GM12878 (cell line): ENCODE measurements at regions not wholly inside any gene's neighbourhood (a gene's known extent, or its start where the extent isn't known, plus 50 kb on each side); places are given as distances from the start of the nearest gene placed in this dataset.

ENCODE experiments used
- ATAC-seq: fragments of 200-7000 bp; cut with Tn5 transposase; 3 replicates; pipeline ENCODE4 v1.9.1; 2020; ENCODE audit warnings: mild to moderate bottlenecking, moderate library complexity
- BruUV-seq: library from RNA; stranded (reverse); fragments of 400-500 nt; replicated peaks from 2 replicates; lab custom pipeline; 2021; lab: Mats Ljungman, UMichigan
- CTCF ChIA-PET: fragments of 300-600 bp; sonication (Branson Sonifier 250); formaldehyde crosslinking; extraction: SDS; loops from one replicate; lab custom pipeline; 2021; ENCODE audit warnings: inconsistent platforms; lab: Yijun Ruan, JAX
- POLR2A ChIA-PET: fragments of 350-600 bp; formaldehyde crosslinking; extraction: SDS; loops from one replicate; lab custom pipeline; 2021; ENCODE audit warnings: inconsistent platforms; lab: Charles Lee
- RAD21 ChIA-PET: fragments of 300-600 bp; sonication (Branson Sonifier 250); formaldehyde crosslinking; loops from one replicate; lab custom pipeline; 2023; ENCODE audit warnings: antibody characterized with exemption; ENCODE audit not compliant: unreplicated experiment; lab: Charles Lee
- SMC1A ChIA-PET: fragments of 300-600 bp; sonication (Branson Sonifier 250); formaldehyde crosslinking; loops from one replicate; lab custom pipeline; 2023; ENCODE audit not compliant: unreplicated experiment, uncharacterized antibody; lab: Charles Lee
- DNase-seq: peaks from one replicate; pipeline ENCODE4 v3.0.0-alpha.2; 2011; ENCODE audit warnings: low read depth, low spot score
- FAIRE-seq: peaks from 3 replicates; lab custom pipeline; 2011; peaks lifted over from hg19 to GRCh38; lab: Jason Lieb, UNC
- H2AFZ ChIP-seq: 2 replicates; pipeline ENCODE4 v1.6.0; 2011; ENCODE audit warnings: low read depth, low read length, control low read depth; ENCODE audit not compliant: control insufficient read depth
- H3K27ac ChIP-seq: 2 replicates; pipeline ENCODE4 v1.5.1; 2011; ENCODE audit warnings: control low read depth; ENCODE audit not compliant: control insufficient read depth, insufficient read depth
- H3K27me3 ChIP-seq, 2 experiments: replicated peaks in 1 of 2; 2 replicates each; pipeline versions ENCODE4 v1.6.0 to v1.6.1; 2011; ENCODE audit warnings: low read length in 1 of 2; ENCODE audit not compliant: control insufficient read depth in 2 of 2, insufficient read depth in 2 of 2
- H3K36me3 ChIP-seq, 2 experiments: 2 replicates each; pipeline ENCODE4 v1.5.1; 2011; ENCODE audit warnings: low read length in 1 of 2; ENCODE audit not compliant: control insufficient read depth in 2 of 2, insufficient read depth in 2 of 2
- H3K4me1 ChIP-seq: 2 replicates; pipeline ENCODE4 v1.6.1; 2011; ENCODE audit warnings: mild to moderate bottlenecking, low read length, moderate library complexity, mixed read lengths; ENCODE audit not compliant: control insufficient read depth, insufficient read depth
- H3K4me2 ChIP-seq: 2 replicates; pipeline ENCODE4 v1.6.0; 2011; ENCODE audit warnings: control low read depth; ENCODE audit not compliant: control insufficient read depth, insufficient read depth
- H3K4me3 ChIP-seq: fragments of 200-600 bp; sonication (generic); 2 replicates; pipeline ENCODE4 v1.5.1; 2016
- H3K79me2 ChIP-seq: 2 replicates; pipeline ENCODE4 v1.6.0; 2011; ENCODE audit warnings: low read length; ENCODE audit not compliant: control insufficient read depth, insufficient read depth
- H3K9ac ChIP-seq: 2 replicates; pipeline ENCODE4 v1.8.0; 2011; ENCODE audit warnings: low read length, control low read depth, mixed read lengths; ENCODE audit not compliant: control insufficient read depth, insufficient read depth
- H3K9me3 ChIP-seq: replicated peaks from 3 replicates; pipeline ENCODE4 v1.5.1; 2011; ENCODE audit warnings: mild to moderate bottlenecking, low read length; ENCODE audit not compliant: control insufficient read depth, insufficient read depth
- H4K20me1 ChIP-seq: 2 replicates; pipeline ENCODE4 v1.6.0; 2011; ENCODE audit not compliant: control insufficient read depth, insufficient read depth
- HDAC6 ChIP-seq: fragments of 200-600 bp; sonication (generic); IDR thresholded peaks from one replicate; pipeline ENCODE4 v1.8.0; 2017; ENCODE audit warnings: antibody characterized with exemption; ENCODE audit not compliant: unreplicated experiment
- HDGF ChIP-seq: fragments of 450-650 bp; IDR thresholded peaks from 2 replicates; pipeline ENCODE4 v1.6.1; 2016; ENCODE audit warnings: antibody characterized with exemption
- IKZF1 ChIP-seq: fragments of 450-650 bp; conservative IDR thresholded peaks from 2 replicates; pipeline ENCODE4 v1.6.1; 2017; ENCODE audit warnings: antibody characterized with exemption, mild to moderate bottlenecking
- MXI1 ChIP-seq: fragments of 150-350 bp; IDR thresholded peaks from 2 replicates; pipeline ENCODE4 v1.6.1; 2011; ENCODE audit warnings: low read depth, mild to moderate bottlenecking, inconsistent platforms, low read length, improper control_type of control experiment
- MYC ChIP-seq: IDR thresholded peaks from 2 replicates; pipeline ENCODE4 v1.6.1; 2011; ENCODE audit warnings: mild to moderate bottlenecking, low read length, moderate library complexity, inconsistent platforms; ENCODE audit not compliant: insufficient read depth, insufficient replicate concordance, insufficient read length, severe bottlenecking
- RB1 ChIP-seq: fragments of 450-650 bp; formaldehyde crosslinking; IDR thresholded peaks from 2 replicates; pipeline ENCODE4 v1.6.1; 2017; ENCODE audit warnings: mild to moderate bottlenecking, borderline replicate concordance
- RCOR1 ChIP-seq: conservative IDR thresholded peaks from 2 replicates; pipeline ENCODE4 v1.6.1; 2012; ENCODE audit warnings: low read depth, low read length, improper control_type of control experiment
- SIN3A ChIP-seq: IDR thresholded peaks from 2 replicates; pipeline ENCODE4 v1.6.1; 2012; ENCODE audit warnings: low read depth, low read length, improper control_type of control experiment
- WRNIP1 ChIP-seq: IDR thresholded peaks from 2 replicates; pipeline ENCODE4 v1.6.1; 2011; ENCODE audit warnings: low read depth, low read length, improper control_type of control experiment, borderline replicate concordance
- YBX1 ChIP-seq: fragments of 450-650 bp; IDR thresholded peaks from 2 replicates; pipeline ENCODE4 v1.6.1; 2016; ENCODE audit warnings: antibody characterized with exemption
- WGBS: methylation state at CpG from one replicate; pipeline ENCODE4 v1.1.6; 2016; ENCODE audit warnings: low lambda C conversion rate; ENCODE audit not compliant: insufficient replicate concordance, insufficient coverage; ENCODE audit errors: missing lambda C conversion rate; 5-methylcytosine and 5-hydroxymethylcytosine counted together
- in situ Hi-C: fragments of 300-500 bp; cut with MboI; formaldehyde crosslinking; loops from 9 replicates; pipeline ENCODE4 v1.14.3; 2018; ENCODE audit warnings: mixed read lengths
- intact Hi-C: fragments of 100-400 bp; cut with micrococcal nuclease; formaldehyde crosslinking; loops from one replicate; pipeline ENCODE4 v1.14.2; 2022; ENCODE audit not compliant: unreplicated experiment
- TF ChIP-seq, protein P1 (sequence below): fragments of 450-650 bp; formaldehyde crosslinking; IDR thresholded peaks from 2 replicates; pipeline ENCODE4 v1.4.0; 2022; ENCODE audit warnings: mild to moderate bottlenecking, moderate library complexity

DNA sequence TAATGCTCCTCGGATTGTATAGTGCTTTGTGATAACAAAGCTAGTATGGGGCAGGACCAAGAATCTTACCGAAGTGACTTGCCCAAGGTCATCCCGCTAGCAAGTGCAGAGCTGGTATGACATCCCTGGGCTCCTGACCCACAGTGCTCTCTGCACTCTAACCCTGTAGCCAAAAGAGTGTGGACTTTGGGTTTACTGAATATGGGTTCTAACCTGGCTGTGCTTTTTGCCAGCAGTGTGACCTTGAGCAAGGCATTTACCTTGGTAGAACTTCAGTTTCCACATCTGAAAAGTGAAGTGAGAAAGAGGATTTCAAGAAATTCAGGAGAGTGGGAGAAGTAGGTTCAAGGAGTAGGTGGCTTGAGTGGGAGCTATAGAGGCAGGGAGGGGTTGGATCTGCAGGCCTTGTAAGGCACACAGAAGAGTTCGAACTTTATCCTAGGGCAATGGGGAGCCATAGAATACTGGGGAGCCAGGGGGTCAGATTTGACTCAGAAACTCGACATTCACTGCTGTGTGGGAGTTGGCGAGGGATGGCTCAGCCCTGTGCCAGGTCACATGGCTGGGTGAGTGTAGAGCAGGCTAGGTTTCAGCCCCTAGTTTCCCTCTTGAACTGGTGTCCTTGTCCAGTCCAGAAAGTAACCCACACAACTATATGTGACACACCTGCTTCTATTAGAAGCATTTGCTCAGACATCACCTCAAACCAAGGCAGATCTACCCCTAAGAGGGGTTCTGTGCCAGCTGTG, 91.9 kb downstream of the RPLP1 start:
- H3K4me1 ChIP-seq, result no peaks in the 10 kb centered on the region
- H3K27ac ChIP-seq, result no peak overlapping the region
- WGBS, result 28% methylated on average over 6 of the region's 6 CpGs
- H4K20me1 ChIP-seq, result no peaks in the 10 kb centered on the region
- H3K4me3 ChIP-seq, result no peak overlapping the region
- DNase-seq (no peak), FAIRE-seq (no peak), ATAC-seq (no peak)
- no peak for TF ChIP-seq RB1
- peaks cover 0 to 5% of the 10 kb centered on the region in 2 experiments; a peak in 2 of 4 replicates for H3K27me3 ChIP-seq
- H3K36me3 ChIP-seq, result no peaks in the 10 kb centered on the region
- RAD21 ChIA-PET, result no interaction called here
- H3K9ac ChIP-seq, result no peak overlapping the region
- H2AFZ ChIP-seq, result no peak overlapping the region
- no peaks in the 10 kb centered on the region for H3K9me3 ChIP-seq
- SMC1A ChIA-PET, result no interaction called here
- in situ Hi-C loops, result no loop called here
- POLR2A ChIA-PET, result no interaction called here
- no peak overlapping the region for H3K4me2 ChIP-seq
- CTCF ChIA-PET, result no interaction called here
- BruUV-seq, result no TSS peak
- intact Hi-C loops, result no loop called here
- no peaks in the 10 kb centered on the region for H3K79me2 ChIP-seq

DNA sequence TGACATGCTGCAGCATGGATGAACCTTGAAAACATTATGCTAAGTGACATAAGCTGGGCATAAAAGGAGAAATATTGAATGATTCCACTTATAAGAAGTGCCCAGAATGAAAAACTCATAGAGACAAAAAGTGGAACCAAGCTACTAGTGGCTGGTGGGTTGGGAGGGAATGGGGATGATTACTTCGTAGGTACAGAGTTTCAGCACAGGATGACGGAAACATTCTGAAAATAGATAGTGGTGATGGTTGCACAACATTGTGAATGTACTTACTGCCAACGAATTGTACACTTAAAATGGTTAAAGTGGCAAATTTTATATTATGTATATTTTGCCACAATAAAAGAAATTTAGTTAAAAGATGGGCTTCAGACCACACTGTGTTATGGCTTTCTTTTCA, 93.6 kb downstream of the RPLP1 start:
- H3K9me3 ChIP-seq, result no peaks in the 10 kb centered on the region; the same call in 2 of the 3 replicates
- H3K36me3 ChIP-seq, result no peaks in the 10 kb centered on the region
- 46% methylated on average over 3 of the region's 3 CpGs for WGBS
- intact Hi-C loops (no loop called here), in situ Hi-C loops (no loop called here)
- FAIRE-seq, result no peak
- H3K79me2 ChIP-seq, result no peaks in the 10 kb centered on the region
- RAD21 ChIA-PET, result no interaction called here
- H4K20me1 ChIP-seq, result no peaks in the 10 kb centered on the region
- CTCF ChIA-PET, result no interaction called here
- no peak overlapping the region for H3K9ac ChIP-seq
- no peak overlapping the region for H2AFZ ChIP-seq
- H3K4me2 ChIP-seq, result no peak overlapping the region
- H3K27ac ChIP-seq, result no peak overlapping the region
- SMC1A ChIA-PET, result no interaction called here
- H3K4me1 ChIP-seq, result no peaks in the 10 kb centered on the region
- ATAC-seq, result no peak
- TF ChIP-seq SIN3A, result no peak
- TF ChIP-seq, protein P1, sequence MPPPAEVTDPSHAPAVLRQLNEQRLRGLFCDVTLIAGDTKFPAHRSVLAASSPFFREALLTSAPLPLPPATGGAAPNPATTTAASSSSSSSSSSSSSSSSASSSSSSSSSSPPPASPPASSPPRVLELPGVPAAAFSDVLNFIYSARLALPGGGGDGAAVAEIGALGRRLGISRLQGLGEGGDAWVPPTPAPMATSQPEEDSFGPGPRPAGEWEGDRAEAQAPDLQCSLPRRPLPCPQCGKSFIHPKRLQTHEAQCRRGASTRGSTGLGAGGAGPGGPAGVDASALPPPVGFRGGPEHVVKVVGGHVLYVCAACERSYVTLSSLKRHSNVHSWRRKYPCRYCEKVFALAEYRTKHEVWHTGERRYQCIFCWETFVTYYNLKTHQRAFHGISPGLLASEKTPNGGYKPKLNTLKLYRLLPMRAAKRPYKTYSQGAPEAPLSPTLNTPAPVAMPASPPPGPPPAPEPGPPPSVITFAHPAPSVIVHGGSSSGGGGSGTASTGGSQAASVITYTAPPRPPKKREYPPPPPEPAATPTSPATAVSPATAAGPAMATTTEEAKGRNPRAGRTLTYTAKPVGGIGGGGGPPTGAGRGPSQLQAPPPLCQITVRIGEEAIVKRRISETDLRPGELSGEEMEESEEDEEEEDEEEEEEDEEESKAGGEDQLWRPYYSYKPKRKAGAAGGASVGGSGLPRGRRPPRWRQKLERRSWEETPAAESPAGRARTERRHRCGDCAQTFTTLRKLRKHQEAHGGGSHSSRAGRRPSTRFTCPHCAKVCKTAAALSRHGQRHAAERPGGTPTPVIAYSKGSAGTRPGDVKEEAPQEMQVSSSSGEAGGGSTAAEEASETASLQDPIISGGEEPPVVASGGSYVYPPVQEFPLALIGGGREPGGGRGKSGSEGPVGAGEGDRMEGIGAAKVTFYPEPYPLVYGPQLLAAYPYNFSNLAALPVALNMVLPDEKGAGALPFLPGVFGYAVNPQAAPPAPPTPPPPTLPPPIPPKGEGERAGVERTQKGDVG, result no peak
- TF ChIP-seq HDGF, result no peak
- no peak for TF ChIP-seq IKZF1
- no peak for TF ChIP-seq MYC
- no peak for TF ChIP-seq WRNIP1
- no peak for TF ChIP-seq HDAC6
- no peak for TF ChIP-seq YBX1
- TF ChIP-seq RCOR1, result no peak
- TF ChIP-seq MXI1, result no peak
- no TSS peak for BruUV-seq
- POLR2A ChIA-PET, result no interaction called here
- H3K27me3 ChIP-seq, result peaks cover 0 to 5% of the 10 kb centered on the region in 2 experiments; a peak in 2 of 4 replicates
- H3K4me3 ChIP-seq, result no peak overlapping the region
- no peak for DNase-seq
